ENCODE measurements at regions not wholly inside any gene's neighbourhood (a gene's known extent, or its start where the extent isn't known, plus 50 kb on each side); places are given as distances from the start of the nearest gene placed in this dataset.

GRCh38 chrX:13152518-13153185 lies 108.2 kb upstream of the FAM9C start:
- no peak for FAIRE-seq
- Histone ChIP-seq H3K4me3 (no peak overlapping the region), H3K9me3 (peaks cover 14% of the 10 kb centered on the region), H3K27ac (no peak overlapping the region), H3K4me2 (no peak overlapping the region), H3K4me1 (peaks cover 4% of the 10 kb centered on the region; the same call in 1 of the 3 replicates)
- WGBS (ENCODE audit: missing lambda C conversion rate), result 98% methylated on average over 6 of the region's 7 CpGs
- CTCF ChIA-PET, result interaction anchor here (0.8 kb wide), 1 partner anchor 28 kb away, joined by 3 read pairs; no protein-coding TSS in a partner anchor
- POLR2A ChIA-PET, result no interaction called here
- ATAC-seq, result no peak
- TF ChIP-seq MAZ (IDR thresholded peaks at IDR 0.05; ENCODE audit: borderline replicate concordance, low read depth, low read length) (no peak), HEYL (CRISPR knock-in tag; IDR thresholded peaks at IDR 0.05) (no peak), HMGXB4 (CRISPR knock-in tag; IDR thresholded peaks at IDR 0.05; ENCODE audit: borderline replicate concordance) (no peak), RAD21 (conservative IDR thresholded peaks at IDR 0.05 in 1 of 2, IDR thresholded peaks at IDR 0.05 in 1 of 2) (no peak), JUNB (IDR thresholded peaks at IDR 0.05) (no peak), CHD4 (IDR thresholded peaks at IDR 0.05; ENCODE audit: borderline replicate concordance) (no peak), EHMT2 (IDR thresholded peaks at IDR 0.05; ENCODE audit: low read depth) (no peak), REST (IDR thresholded peaks at IDR 0.05) (no peak), NFE2L2 (conservative IDR thresholded peaks at IDR 0.05; ENCODE audit: low read length) (no peak), POLR2AphosphoS2 (conservative IDR thresholded peaks at IDR 0.05; ENCODE audit: low read length) (no peak), POLR2A (IDR thresholded peaks at IDR 0.05; ENCODE audit: low read length) (no peak), ZC3H11A (IDR thresholded peaks at IDR 0.05) (no peak), RCOR1 (IDR thresholded peaks at IDR 0.05; ENCODE audit: low read depth, low read length) (no peak), HOXA7 (CRISPR knock-in tag; IDR thresholded peaks at IDR 0.05) (no peak)
- TF ChIP-seq, protein P1, sequence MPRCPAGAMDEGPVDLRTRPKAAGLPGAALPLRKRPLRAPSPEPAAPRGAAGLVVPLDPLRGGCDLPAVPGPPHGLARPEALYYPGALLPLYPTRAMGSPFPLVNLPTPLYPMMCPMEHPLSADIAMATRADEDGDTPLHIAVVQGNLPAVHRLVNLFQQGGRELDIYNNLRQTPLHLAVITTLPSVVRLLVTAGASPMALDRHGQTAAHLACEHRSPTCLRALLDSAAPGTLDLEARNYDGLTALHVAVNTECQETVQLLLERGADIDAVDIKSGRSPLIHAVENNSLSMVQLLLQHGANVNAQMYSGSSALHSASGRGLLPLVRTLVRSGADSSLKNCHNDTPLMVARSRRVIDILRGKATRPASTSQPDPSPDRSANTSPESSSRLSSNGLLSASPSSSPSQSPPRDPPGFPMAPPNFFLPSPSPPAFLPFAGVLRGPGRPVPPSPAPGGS (IDR thresholded peaks at IDR 0.05), result no peak
- no peak for DNase-seq (ENCODE audit: low read depth in 1 of 2, low spot score in 1 of 2)

DNA sequence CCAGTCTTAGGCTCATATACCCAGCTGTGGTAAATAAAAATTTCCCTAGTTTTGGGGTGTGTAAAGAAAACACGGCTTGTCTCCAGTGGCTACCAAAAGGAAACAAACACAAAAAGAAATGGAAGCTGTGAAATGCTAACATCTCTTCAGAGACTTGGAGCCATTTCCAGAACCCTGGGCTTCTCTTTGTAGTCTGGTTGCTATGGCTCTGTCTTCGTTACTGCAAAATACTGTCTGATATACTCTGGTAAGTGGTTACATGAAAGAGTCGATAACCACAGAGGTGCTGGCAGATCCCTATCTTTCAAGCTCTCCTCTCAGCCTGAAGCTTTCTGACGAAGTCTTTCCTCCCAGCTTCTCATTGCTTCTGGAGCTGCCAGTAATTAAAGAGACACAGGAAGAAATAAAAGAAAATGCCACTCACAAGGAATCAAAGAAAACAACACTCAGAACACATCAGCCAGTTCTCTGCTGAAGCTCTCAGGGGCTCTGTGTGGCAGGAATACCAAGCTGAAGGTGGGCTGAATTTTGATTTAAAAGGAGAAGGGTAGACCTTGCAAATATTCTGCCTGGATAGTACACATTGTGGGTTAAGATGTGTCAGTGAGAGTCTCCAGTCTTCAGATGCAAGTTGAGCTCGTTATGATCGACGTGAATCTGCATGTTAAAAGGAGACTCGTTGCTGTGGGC lies 107.6 kb upstream of the FAM9C start:
- H3K27ac ChIP-seq, result no peak overlapping the region
- no peak overlapping the region for H3K4me3 ChIP-seq
- ChIA-PET CTCF (interaction anchor here (0.8 kb wide), 1 partner anchor 29 kb away, joined by 3 read pairs; no protein-coding TSS in a partner anchor), POLR2A (no interaction called here)
- 80% methylated on average over 8 of the region's 8 CpGs for WGBS (ENCODE audit: missing lambda C conversion rate)
- ATAC-seq (no peak), FAIRE-seq (no peak), DNase-seq (ENCODE audit: low read depth in 1 of 2, low spot score in 1 of 2) (no peak)
- peaks cover 14% of the 10 kb centered on the region for H3K9me3 ChIP-seq
- peaks cover 4% of the 10 kb centered on the region; the same call in 1 of the 3 replicates for H3K4me1 ChIP-seq
- no peak overlapping the region for H3K4me2 ChIP-seq
- TF ChIP-seq RAD21 (conservative IDR thresholded peaks at IDR 0.05 in 1 of 2, IDR thresholded peaks at IDR 0.05 in 1 of 2) (no peak), NPAS2 (CRISPR knock-in tag; IDR thresholded peaks at IDR 0.05; ENCODE audit: borderline replicate concordance) (no peak), TP53 (CRISPR knock-in tag; IDR thresholded peaks at IDR 0.05) (no peak), RCOR1 (IDR thresholded peaks at IDR 0.05; ENCODE audit: low read depth, low read length) (no peak), HOXA7 (CRISPR knock-in tag; IDR thresholded peaks at IDR 0.05) (no peak), HEYL (CRISPR knock-in tag; IDR thresholded peaks at IDR 0.05) (no peak), HMGXB4 (CRISPR knock-in tag; IDR thresholded peaks at IDR 0.05; ENCODE audit: borderline replicate concordance) (no peak), SREBF2 (IDR thresholded peaks at IDR 0.05) (no peak), CBX8 (IDR thresholded peaks at IDR 0.05) (no peak), MYC (IDR thresholded peaks at IDR 0.05; ENCODE audit: borderline replicate concordance, low read length) (no peak), RARB (CRISPR knock-in tag; IDR thresholded peaks at IDR 0.05) (no peak), USF2 (IDR thresholded peaks at IDR 0.05) (no peak), ZC3H11A (IDR thresholded peaks at IDR 0.05) (no peak), NR3C1 (IDR thresholded peaks at IDR 0.05) (no peak)
- TF ChIP-seq, protein P2, sequence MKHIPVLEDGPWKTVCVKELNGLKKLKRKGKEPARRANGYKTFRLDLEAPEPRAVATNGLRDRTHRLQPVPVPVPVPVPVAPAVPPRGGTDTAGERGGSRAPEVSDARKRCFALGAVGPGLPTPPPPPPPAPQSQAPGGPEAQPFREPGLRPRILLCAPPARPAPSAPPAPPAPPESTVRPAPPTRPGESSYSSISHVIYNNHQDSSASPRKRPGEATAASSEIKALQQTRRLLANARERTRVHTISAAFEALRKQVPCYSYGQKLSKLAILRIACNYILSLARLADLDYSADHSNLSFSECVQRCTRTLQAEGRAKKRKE (CRISPR knock-in tag; IDR thresholded peaks at IDR 0.05; ENCODE audit: low read depth), result no peak
